HG02885 (cell line): ENCODE measurements at regions not wholly inside any gene's neighbourhood (a gene's known extent, or its start where the extent isn't known, plus 50 kb on each side); places are given as distances from the start of the nearest gene placed in this dataset.
A peak's percentile ranks its signal among the peaks of the same experiment; 100 is the strongest.

ENCODE experiments used
- ATAC-seq: cut with Tn5 transposase; IDR thresholded peaks from one replicate; pipeline ENCODE4 v1.9.1; 2021; ENCODE audit warnings: mild to moderate bottlenecking; ENCODE audit not compliant: unreplicated experiment, poor library complexity

DNA sequence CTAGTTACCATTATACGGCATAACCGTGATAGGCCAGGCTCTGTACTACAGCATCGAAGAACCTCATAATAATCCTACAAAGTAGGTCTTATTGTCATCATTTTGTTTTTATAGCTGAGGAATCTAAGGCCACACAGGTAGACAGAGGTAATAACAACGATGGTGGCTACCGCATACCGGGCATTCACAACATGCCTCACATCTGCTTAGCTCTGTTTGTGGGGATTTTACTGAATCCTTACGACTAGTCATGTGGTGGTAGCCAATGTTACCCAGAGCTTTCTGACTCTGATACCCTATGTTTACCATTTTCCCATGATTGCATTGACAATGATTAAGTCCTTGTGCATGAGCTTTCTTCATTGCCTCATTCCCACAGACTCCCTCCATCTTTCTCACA is 269.4 kb downstream of the TCF7L2 start:
- no peak for ATAC-seq

DNA sequence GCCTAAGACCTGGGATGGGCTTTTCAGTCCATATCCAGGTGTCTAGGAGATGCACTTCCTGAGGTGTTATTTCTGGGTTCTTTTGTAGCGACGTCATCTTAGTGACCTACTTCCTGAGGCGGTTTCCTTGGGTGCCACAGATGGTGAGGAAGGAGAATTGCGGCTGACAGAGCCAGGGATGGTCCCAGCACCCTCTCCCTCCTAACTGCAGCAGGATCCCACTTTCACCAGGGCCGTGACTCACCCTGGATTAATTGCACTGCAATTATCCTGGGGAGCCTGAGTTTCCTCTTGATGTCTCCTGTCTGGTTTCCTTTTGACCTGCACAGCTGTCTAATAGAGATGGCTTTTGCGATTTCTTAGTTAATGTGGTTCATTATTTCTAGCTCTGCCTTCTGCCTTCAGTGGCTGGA is 271.7 kb downstream of the TCF7L2 start:
- no peak for ATAC-seq

DNA sequence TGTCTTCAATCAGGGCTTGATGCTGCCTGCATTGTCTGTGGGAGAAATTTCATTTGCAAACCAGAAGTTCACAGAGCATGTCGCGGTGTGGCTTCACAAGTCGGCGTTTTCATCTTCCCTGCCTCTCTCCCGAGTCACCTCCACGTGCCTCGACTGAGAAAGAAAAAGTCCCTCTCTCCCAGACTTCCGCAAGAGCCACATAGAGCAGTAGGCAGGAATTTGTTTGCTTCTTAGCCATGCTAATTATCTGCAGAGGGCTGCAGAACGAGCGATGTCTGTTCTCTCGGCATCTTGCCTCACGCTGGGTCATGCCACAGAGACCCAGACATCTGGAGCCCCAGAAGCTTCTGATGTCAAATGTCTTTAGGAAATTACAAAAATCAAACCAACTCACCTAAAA is 272.2 kb downstream of the TCF7L2 start:
- no peak for ATAC-seq

DNA sequence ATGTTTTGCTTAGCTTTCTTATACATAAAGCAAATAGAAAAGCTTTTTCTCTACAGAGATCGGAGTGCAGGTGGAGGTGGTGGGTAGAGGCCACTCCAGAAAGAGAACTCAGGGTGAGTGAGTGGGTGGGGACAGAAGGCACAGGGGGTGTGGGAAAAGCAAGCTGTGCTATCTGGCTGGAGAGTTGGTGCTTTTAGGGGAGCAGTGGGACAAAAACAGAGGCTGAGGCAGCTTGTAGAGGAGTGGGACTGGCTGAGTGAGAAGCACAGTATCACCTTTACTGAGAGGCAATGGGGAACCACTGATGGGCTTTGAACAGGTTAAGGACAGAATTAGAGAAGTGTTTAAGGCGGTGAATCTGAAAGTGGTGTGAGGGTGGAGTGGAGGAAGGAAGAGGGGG is 275.3 kb downstream of the TCF7L2 start:
- no peak for ATAC-seq

DNA sequence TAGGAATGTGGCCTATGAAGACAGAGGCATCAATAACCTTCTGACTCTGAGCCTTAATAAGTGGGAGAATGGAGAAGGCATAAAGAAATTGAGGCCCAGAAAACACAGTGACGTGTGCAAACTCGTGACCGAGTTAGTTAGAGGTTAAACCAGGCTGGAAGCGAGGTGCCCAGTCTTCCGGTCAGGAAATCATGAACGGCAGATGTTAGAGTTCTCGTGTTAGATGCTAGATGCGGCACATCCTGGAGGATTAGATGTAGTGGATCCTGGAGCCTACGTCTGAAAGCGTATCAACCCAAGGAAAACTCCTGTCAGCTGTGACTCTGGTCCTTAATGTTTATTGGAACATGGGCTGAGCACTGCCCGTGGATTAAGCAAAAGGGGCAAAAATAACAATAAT is 275.9 kb downstream of the TCF7L2 start:
- ATAC-seq: no peak

DNA sequence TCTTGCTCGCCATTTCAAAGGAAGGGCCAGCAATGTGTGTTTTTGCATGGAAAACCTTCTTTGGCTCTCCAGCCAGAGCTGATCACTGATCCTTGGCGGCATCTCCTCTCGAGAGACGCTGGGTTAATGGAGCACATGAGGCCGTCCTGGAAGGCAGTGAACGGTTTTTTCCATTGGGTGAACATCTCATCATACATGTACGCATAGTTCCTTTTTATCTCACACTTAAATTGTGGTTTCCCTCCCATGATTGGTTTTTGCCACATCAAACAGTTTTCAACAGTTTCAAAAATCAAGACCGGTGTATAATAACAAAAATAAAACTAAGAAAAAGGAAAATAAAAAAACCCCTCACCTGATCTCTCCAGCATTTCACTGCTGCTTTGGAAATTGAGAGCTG is 276.4 kb downstream of the TCF7L2 start:
- peak; percentile 62 for ATAC-seq

DNA sequence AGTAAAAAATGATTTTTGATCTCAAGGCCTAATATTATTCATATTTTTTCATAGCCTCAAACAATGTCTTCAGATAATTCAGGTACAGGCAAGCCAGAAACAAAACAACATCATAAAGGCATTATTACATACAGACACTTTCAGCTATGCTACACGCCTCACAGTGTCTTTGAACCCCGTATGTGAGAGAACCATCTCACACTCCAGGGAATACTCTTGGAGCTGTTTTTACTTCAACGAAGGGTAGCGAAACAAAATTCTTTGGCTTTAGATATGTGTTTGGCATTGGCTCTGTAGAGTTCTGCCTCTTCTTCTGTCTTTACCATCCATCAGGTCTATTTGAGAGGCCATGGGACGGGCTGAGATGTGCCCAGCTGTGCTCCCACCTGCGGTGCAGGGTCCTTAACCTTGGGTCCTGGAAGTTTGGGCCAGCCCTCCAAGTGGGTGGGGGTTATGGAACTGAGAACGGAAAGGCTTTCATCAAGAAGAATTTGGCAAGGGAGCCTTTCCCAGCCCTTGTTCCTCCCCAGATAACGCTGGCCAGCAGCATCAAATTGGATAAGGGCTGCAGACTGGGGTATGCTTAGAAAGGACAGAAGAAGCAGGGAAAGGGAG is 276.9 kb downstream of the TCF7L2 start:
- no peak for ATAC-seq

DNA sequence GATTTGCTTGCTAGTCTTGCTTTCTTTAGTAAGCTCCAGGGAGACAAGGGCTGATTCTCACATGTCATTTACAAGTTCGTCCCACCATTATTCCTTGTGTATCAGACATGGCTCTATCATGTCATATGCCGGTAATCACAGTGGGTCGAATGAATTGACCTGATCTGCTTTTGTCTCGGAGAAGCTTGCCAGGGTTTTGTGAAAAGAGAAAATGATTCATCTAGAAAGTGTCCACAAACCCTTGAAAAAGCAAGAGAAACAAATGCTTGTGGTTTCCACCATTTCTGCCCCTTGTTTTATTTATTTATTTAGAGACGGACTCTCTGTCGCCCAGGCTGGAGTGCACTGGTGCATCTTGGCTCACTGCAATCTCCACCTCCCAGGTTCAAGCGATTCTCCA is 278.5 kb downstream of the TCF7L2 start:
- ATAC-seq: no peak

DNA sequence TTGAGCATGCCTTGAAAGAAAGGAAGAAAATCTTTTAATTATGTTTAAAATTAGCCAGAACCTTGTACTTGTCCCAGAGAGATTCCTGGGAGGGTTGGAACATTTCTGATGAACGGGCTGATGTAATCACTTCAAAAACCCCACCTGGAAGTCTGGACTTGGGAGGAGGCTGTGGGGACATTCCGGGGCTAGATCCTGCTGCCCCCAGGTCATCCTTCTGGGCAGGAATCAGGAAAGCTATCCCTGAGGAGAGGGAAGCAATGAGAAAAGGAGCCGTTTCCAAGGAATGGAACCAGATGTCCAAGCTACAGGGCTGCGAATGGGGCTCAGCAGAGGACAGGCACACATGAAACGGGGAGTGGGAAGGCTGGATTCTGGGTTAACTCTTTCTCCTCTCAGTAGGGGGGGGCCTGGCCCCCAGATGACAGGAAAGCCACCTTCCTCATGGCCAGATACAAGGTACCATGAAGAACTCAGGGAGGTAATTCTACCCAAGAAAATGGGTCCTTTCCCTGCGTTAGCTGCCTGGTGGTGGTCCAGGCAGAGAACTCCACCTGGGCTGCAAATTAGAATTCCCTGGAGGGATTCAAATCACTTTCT is 280.1 kb downstream of the TCF7L2 start:
- ATAC-seq: no peak

DNA sequence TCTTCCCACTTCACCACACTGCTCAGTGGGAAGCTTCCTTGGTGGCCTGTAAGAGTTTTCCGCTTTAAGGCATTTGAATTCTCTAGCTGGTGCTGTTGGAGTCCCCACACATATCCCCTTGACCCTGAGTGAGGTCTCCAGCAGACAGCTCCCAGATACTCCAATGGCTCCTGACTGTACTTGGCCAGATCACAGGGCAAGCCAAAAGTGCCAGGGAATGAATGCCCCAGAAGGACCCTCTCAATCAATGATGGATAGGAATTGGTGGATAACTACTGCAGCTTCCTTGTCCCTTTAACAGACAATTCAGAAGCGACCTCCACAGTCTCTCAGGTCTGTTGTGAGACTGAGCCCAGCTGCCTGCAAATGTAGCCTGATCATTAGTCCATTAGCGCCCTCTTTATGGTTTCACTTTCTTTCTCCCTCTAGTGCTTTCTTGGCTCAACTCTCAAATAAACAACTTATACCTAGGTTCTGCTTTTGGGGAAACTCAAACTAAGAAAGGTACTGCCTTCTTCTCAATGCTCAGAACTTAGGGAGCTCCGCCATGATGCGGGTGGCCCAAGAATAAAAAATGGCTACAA is 283.0 kb downstream of the TCF7L2 start:
- ATAC-seq: no peak

DNA sequence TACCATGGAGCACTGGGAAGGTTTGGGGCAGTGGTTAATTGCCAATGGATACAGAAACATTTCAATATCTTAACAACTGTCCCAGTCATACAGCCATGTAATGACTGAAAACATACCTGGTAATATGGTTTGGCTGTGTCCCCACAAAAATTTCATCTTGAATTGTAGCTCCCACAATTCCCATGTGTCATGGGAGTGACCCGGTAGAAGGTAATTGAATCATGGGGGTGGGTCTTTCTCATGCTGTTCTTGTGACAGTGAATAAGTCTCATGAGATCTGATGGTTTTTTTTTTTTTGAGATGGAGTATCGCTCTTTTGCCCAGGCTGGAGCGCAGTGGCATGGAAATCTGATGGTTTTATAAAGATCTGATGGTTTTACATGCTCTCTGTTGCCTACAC is 284.4 kb downstream of the TCF7L2 start:
- no peak for ATAC-seq

DNA sequence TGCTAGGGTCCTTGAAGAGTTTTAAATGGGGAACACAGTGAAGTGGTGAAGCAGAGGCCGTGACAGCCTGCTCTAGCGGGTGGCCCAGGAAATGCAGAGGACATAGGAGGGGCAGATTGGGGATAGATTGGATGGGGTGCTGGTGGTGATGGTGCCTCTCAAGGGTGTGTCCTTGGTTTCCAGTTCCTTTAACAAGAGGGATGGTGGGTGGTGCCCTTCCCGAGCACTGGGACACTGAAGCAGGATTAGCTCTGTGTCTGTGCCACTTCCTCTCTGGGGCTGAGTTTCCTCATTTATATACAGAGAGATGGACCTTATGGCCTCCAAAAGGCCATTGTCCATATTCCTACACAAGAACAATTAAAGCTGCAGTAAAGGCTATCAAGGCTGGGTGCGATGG is 285.5 kb downstream of the TCF7L2 start:
- ATAC-seq: no peak

DNA sequence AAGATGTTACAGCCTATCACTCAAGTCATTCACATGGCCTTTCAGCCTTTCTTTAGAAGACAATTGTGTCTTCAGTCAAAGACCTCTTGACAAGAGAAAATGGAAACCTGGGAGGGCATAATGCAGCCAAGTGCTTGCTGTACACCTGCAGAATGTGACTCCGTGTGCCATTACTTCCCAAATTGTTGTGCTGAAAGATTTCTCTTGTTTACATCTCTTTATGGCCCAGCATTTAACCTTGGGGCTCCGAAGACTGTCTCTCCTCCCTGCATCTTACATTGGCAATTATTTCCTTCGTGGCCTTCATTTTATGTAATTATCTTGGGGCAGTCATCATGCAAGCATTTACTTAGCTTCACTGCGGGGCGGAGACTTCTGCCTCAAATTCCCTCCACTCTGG is 287.0 kb downstream of the TCF7L2 start:
- no peak for ATAC-seq

DNA sequence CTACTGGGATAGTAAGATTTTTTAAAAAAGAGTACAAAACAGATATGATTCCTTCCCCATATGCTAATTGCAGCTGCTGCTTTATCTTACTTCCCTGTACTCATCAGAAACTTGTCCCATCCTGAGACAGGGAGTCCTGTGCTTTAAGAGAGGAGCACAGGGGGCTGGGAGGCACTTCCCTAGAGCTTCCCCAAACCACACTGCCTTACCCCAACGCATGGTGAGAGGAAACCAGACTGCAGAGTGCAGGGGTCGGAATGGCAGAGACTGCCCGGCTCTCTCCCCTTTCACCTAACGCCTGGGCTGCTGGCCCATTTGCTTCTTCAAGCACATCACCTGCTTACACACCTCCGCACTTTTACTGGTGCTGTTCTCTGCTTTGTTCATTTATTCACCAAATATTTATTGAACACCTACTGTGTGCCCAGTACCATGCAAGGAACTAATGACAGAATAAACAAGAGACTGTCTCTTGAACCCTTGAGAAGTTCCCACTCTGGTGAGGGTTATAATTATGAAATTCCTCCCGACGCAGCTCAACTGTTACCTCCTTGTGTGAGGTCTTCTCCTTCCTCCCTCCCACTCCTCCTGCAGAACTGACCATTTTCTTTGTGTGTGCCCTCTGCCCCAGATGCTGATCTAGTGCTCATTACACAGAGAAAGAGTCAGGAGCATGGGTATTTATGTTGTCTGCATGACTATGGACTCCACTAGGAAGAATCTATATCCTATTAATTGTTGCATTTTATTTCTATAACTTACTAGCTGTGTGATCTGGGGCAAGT is 289.7 kb downstream of the TCF7L2 start:
- ATAC-seq: no peak

DNA sequence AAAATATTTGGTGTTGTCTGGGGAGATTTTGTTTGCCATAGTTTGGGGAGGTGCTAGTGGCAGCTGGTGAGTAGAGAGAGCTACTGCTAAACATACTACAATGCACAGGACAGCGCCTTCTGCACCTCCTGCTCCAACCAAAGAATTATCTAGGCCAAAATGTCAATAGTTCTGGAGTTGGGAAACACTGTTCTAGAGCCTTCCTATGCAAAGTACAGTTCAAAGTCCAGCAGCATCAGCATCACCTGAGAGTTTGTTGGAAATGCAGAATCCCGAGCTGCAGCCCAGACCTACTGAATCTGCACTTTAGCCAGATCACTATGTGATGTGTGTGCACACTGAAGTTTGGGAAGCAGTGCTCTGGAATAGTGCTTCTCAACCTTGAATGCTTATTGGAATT is 290.7 kb downstream of the TCF7L2 start:
- ATAC-seq: no peak

DNA sequence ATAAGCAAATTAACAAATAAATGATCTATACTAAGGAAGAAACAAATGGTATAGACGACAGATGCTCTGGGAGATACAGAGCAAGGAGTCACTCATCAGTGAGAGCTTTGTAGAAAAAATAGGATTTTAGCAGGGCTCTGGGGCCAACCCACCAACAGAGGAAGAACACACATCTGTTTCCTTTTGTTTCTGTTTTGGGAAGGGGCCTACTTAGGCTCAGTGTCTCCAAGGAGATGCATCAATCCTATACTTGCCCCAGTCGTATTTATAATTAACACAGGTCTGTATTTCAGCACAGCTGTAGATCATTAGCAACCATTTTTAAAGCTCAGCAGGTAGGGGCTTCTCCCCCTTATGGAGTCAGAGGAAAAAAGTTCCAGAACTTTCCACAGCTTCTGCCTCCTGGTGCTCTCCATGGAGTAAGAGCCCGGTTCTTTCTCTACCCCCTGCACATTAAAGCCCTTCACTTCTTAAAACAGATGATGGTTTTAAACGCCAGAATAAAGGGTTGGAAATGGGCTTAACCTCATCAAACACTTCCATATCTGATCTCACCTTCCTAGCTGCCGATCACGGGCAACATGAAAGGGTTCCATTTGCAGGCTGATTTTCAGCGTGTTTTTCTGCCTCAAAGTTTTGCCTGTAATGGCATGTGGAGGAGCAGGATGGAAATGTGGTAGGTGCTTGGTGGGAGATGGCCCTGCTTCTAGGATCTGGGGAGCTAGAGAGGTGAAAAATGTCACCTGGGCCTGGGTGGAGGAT is 291.7 kb downstream of the TCF7L2 start:
- no peak for ATAC-seq

DNA sequence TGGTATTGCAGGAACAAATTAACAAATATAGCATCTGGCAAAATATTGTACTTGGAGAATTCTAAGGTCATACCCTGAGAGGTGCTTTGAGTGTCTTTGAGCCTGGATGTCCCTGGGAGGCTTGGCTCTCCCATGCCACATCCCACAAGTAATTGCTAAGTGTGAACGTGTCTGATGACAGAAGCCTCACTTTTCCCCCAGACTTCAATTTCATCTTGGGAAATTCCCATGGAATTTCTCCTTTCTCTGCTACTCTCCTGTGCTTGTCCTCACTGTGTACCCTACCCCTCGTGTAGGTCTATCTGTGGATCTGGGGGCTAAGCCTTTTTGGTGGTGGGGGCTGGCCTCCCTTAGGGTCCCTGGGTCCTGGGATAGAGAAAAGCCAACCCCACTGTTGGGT is 293.3 kb downstream of the TCF7L2 start:
- no peak for ATAC-seq

DNA sequence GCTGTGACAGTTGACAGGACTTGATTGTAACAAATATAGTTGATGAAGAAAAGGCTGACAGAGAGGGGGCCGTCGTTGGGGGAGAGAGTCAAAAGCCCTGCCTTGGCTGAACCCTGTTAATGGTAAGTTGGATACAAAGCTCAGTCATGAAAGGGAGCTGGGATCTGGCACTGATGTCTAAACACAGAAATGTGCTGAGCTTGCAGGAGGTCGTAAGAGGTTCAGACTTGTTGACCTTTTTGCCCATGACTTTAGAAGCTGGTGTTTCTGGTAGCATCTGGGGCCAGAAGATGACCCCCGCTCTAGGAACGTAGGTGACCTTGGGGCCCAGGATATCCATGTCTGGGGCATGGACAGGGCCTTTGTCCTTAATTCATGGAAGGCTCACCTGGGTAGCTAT is 294.7 kb downstream of the TCF7L2 start:
- ATAC-seq: no peak

DNA sequence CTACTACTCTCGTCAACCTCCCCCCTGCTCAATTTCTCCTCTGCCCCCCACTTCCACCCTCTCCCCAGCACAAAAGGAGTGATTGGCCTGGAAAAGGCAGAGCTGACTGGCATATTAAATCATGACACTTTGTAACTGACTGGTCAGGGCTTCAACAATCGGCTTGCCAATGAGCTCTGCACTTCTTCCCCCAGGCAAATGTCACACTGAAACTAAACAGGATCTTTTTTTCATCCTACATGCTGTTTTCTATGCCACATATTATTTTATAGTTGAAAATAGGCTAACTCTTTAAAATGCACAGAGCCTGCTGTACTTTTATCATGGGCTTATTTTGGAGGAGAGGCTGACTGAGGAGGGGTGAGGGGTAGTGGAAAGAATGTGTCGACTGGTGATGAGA is 295.2 kb downstream of the TCF7L2 start:
- no peak for ATAC-seq

DNA sequence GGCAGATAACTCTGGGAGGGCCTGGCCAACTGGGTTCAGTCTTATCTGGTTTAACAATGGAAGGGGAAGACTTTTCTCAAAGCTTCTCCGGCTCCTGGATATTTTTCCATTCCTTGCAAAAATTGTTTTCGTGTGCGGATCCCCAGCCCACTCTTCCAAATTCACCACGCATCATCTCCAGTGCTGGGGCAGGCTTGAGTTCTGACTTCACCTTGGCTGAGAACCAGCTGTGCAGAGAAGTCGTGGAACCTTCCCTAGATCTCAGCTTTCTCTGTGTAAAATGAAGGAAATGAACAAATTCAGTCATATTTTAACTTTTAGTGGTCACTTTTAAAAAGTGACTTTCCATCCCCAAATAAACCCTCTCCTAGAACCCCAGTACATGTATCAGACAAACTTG is 297.0 kb downstream of the TCF7L2 start:
- no peak for ATAC-seq
